ENCODE measurements at regions not wholly inside any gene's neighbourhood (a gene's known extent, or its start where the extent isn't known, plus 50 kb on each side); places are given as distances from the start of the nearest gene placed in this dataset.

DNA sequence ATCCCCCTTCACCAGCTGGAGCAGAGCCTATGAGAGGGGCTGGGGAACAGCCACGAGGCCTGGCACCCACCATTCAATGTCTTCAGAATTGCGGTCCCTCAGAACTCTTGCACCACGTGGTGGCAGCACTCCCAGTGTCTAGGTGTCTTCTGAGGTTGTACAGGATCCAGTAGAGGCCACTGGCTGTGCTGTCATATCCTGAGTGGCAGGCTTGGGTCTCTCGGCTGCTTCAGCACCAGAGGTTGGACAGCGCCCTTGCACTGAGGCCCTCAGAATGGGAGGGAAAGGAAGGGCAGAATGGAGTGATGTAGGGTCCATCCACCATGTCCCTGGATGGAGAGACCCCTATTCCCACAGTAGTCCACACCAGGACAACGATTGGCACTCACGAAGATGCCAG, 112.0 kb upstream of the TEKT4 start:
- TF ChIP-seq, protein P1, sequence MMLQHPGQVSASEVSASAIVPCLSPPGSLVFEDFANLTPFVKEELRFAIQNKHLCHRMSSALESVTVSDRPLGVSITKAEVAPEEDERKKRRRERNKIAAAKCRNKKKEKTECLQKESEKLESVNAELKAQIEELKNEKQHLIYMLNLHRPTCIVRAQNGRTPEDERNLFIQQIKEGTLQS (IDR thresholded peaks at IDR 0.05; ENCODE audit: insufficient read depth, low read depth, low read length), result no peak
- no peak for TF ChIP-seq YY1 (IDR thresholded peaks at IDR 0.05; ENCODE audit: low read depth, low read length)
- TF ChIP-seq BCL11A (IDR thresholded peaks at IDR 0.05; ENCODE audit: low read depth in 2 of 2, low read length in 2 of 2), result no peak
- TF ChIP-seq BRCA1 (IDR thresholded peaks at IDR 0.05; ENCODE audit: low read depth, low read length), result no peak
- POLR2A ChIA-PET (ENCODE audit: partially characterized antibody), result no interaction called here
- Histone ChIP-seq H4K5ac (ENCODE audit: insufficient read length, low read depth, low read length) (no peak overlapping the region), H3K79me1 (ENCODE audit: low read depth, low read length) (no peaks in the 10 kb centered on the region), H3K36me3 (ENCODE audit: control insufficient read depth in 2 of 4, insufficient read depth in 4 of 4, low read length in 3 of 4) (no peaks in the 10 kb centered on the region), H3K23ac (ENCODE audit: insufficient read length) (no peak overlapping the region), H3K4me1 (replicated peaks in 1 of 4; ENCODE audit: control insufficient read depth in 3 of 4, insufficient read depth in 4 of 4, low read length in 3 of 4) (no peaks in the 10 kb centered on the region), H3K9ac (replicated peaks in 1 of 4; ENCODE audit: extremely low read depth in 1 of 4, low read depth in 3 of 4, low read length in 3 of 4) (no peak overlapping the region), H3K4me2 (ENCODE audit: insufficient read depth in 1 of 2, low read depth in 2 of 2, low read length in 2 of 2) (no peak overlapping the region), H2AFZ (ENCODE audit: low read length) (no peak overlapping the region), H2BK5ac (ENCODE audit: low read depth, low read length) (no peak overlapping the region), H4K91ac (replicated peaks; ENCODE audit: insufficient read length, low read length) (no peak overlapping the region), H3K79me2 (ENCODE audit: control insufficient read depth in 1 of 2, insufficient read depth in 2 of 2, low read length in 2 of 2) (no peaks in the 10 kb centered on the region), H3K27me3 (replicated peaks in 1 of 4; ENCODE audit: control insufficient read depth in 3 of 4, extremely low read depth in 1 of 4, insufficient read depth in 3 of 4, low read length in 3 of 4) (peaks cover 0 to 1% (median 0%) of the 10 kb centered on the region in 4 experiments; a peak in 1 of 7 replicates), H2BK20ac (ENCODE audit: low read length) (no peak overlapping the region), H3K27ac (ENCODE audit: low read depth, low read length) (no peak overlapping the region), H3K9me3 (ENCODE audit: insufficient read depth in 2 of 2, low read depth in 1 of 2, low read length in 1 of 2) (peaks cover 70 to 98% of the 10 kb centered on the region in 2 experiments), H3K14ac (ENCODE audit: insufficient read length) (no peak overlapping the region), H3K56ac (replicated peaks; ENCODE audit: insufficient read length, low read depth, low read length) (no peak overlapping the region), H3K18ac (ENCODE audit: extremely low read depth, low read length) (no peak overlapping the region), H4K20me1 (replicated peaks in 1 of 2; ENCODE audit: control insufficient read depth in 1 of 2, insufficient read depth in 2 of 2, low read length in 2 of 2) (no peaks in the 10 kb centered on the region), H2BK15ac (ENCODE audit: low read length) (no peak overlapping the region), H2BK12ac (ENCODE audit: low read depth, low read length) (no peak overlapping the region), H3K4me3 (ENCODE audit: extremely low read depth in 1 of 4, insufficient read depth in 2 of 4, low read depth in 3 of 4, low read length in 4 of 4) (no peak overlapping the region), H2BK120ac (replicated peaks; ENCODE audit: low read depth, low read length) (no peak overlapping the region), H4K8ac (ENCODE audit: extremely low read depth, insufficient read depth, low read length) (no peak overlapping the region), H3K4ac (replicated peaks; ENCODE audit: insufficient read length, low read depth, low read length) (no peak overlapping the region), H3K23me2 (ENCODE audit: low read depth, low read length) (no peaks in the 10 kb centered on the region), H2AK5ac (ENCODE audit: low read depth, low read length) (no peak overlapping the region)
- CTCF ChIA-PET (ENCODE audit: partially characterized antibody), result no interaction called here
- no peak for FAIRE-seq
- no peak for DNase-seq (ENCODE audit: low read depth in 1 of 2, low spot score in 2 of 2)
- WGBS, 2 experiments (ENCODE audit: extremely low coverage in 1 of 2, insufficient coverage in 1 of 2, insufficient read length in 1 of 2, insufficient replicate concordance in 2 of 2, low coverage in 1 of 2, low lambda C conversion rate in 2 of 2, missing lambda C conversion rate in 1 of 2), result 75% methylated on average over 7 of the region's 7 CpGs; no CpG with 5 or more reads in 1 of the 2 experiments
